Skeletal muscle satellite cell (primary cell): ENCODE measurements at regions not wholly inside any gene's neighbourhood (a gene's known extent, or its start where the extent isn't known, plus 50 kb on each side); places are given as distances from the start of the nearest gene placed in this dataset.

Source experiments
- H3K27me3 ChIP-seq: 2 replicates; pipeline ENCODE4 v1.7.0; 2013; ENCODE audit warnings: low read length; ENCODE audit not compliant: control insufficient read depth, insufficient read depth
- H3K36me3 ChIP-seq: 2 replicates; pipeline ENCODE4 v1.7.0; 2013; ENCODE audit warnings: mild to moderate bottlenecking, control low read depth, low read length; ENCODE audit not compliant: insufficient read depth
- H3K4me1 ChIP-seq: 2 replicates; pipeline ENCODE4 v1.7.0; 2013; ENCODE audit warnings: low read length; ENCODE audit not compliant: control insufficient read depth, insufficient read depth
- H3K4me2 ChIP-seq: 2 replicates; pipeline ENCODE4 v1.7.0; 2013; ENCODE audit warnings: mild to moderate bottlenecking, low read length
- H3K4me3 ChIP-seq: 2 replicates; pipeline ENCODE4 v1.7.0; 2013; ENCODE audit warnings: low read length
- H3K9ac ChIP-seq: 2 replicates; pipeline ENCODE4 v1.7.0; 2013; ENCODE audit warnings: mild to moderate bottlenecking, low read depth, low read length, moderate library complexity
- H3K9me3 ChIP-seq: replicated peaks from 2 replicates; pipeline ENCODE4 v1.7.0; 2013; ENCODE audit warnings: mild to moderate bottlenecking, control low read depth, low read length

- Histone ChIP-seq H3K9me3 (no peaks in the 10 kb centered on the region), H3K4me1 (no peaks in the 10 kb centered on the region), H3K4me3 (no peak overlapping the region), H3K36me3 (no peaks in the 10 kb centered on the region), H3K4me2 (no peak overlapping the region), H3K9ac (no peak overlapping the region), H3K27me3 (no peaks in the 10 kb centered on the region)
Observed at GRCh38 chr6:67300430-67301040, 1334.5 kb upstream of the ADGRB3 start.

GRCh38 chr6:67292169-67292568 is 1342.9 kb upstream of the ADGRB3 start:
- H3K4me3 ChIP-seq: no peak overlapping the region
- H3K36me3 ChIP-seq: no peaks in the 10 kb centered on the region
- no peak overlapping the region for H3K4me2 ChIP-seq
- no peak overlapping the region for H3K9ac ChIP-seq
- peaks cover 3% of the 10 kb centered on the region for H3K9me3 ChIP-seq
- H3K4me1 ChIP-seq: no peaks in the 10 kb centered on the region
- no peaks in the 10 kb centered on the region for H3K27me3 ChIP-seq

GRCh38 chr6:67287566-67287965 is 1347.5 kb upstream of the ADGRB3 start:
- Histone ChIP-seq H3K4me2 (no peak overlapping the region), H3K36me3 (no peaks in the 10 kb centered on the region), H3K4me1 (no peaks in the 10 kb centered on the region), H3K9me3 (peaks cover 3% of the 10 kb centered on the region), H3K9ac (no peak overlapping the region), H3K27me3 (no peaks in the 10 kb centered on the region), H3K4me3 (no peak overlapping the region)

- Histone ChIP-seq H3K36me3 (no peaks in the 10 kb centered on the region), H3K4me3 (no peak overlapping the region), H3K27me3 (no peaks in the 10 kb centered on the region), H3K4me1 (no peaks in the 10 kb centered on the region), H3K4me2 (no peak overlapping the region), H3K9me3 (peaks cover 3% of the 10 kb centered on the region), H3K9ac (no peak overlapping the region)
Observed at GRCh38 chr6:67285770-67286495, 1349.1 kb upstream of the ADGRB3 start.

- H3K36me3 ChIP-seq: no peaks in the 10 kb centered on the region
- H3K4me2 ChIP-seq: no peak overlapping the region
- H3K27me3 ChIP-seq: no peaks in the 10 kb centered on the region
- no peaks in the 10 kb centered on the region for H3K4me1 ChIP-seq
- H3K9ac ChIP-seq: no peak overlapping the region
- no peak overlapping the region for H3K4me3 ChIP-seq
- no peaks in the 10 kb centered on the region for H3K9me3 ChIP-seq
Observed at GRCh38 chr6:67277312-67277711, 1357.8 kb upstream of the ADGRB3 start.

- Histone ChIP-seq H3K4me1 (no peaks in the 10 kb centered on the region), H3K27me3 (no peaks in the 10 kb centered on the region), H3K4me2 (no peak overlapping the region), H3K9me3 (peaks cover 7% of the 10 kb centered on the region), H3K9ac (no peak overlapping the region), H3K36me3 (no peaks in the 10 kb centered on the region), H3K4me3 (no peak overlapping the region)
Observed at GRCh38 chr6:67265996-67266921, 1368.8 kb upstream of the ADGRB3 start.

- Histone ChIP-seq H3K36me3 (no peaks in the 10 kb centered on the region), H3K4me2 (no peak overlapping the region), H3K9me3 (no peaks in the 10 kb centered on the region), H3K4me1 (no peaks in the 10 kb centered on the region), H3K4me3 (no peak overlapping the region), H3K9ac (no peak overlapping the region), H3K27me3 (no peaks in the 10 kb centered on the region)
Observed at GRCh38 chr6:67252663-67253062, 1382.4 kb upstream of the ADGRB3 start.

- H3K27me3 ChIP-seq: no peaks in the 10 kb centered on the region
- H3K36me3 ChIP-seq: no peaks in the 10 kb centered on the region
- H3K4me1 ChIP-seq: no peaks in the 10 kb centered on the region
- H3K9me3 ChIP-seq: no peaks in the 10 kb centered on the region
- no peak overlapping the region for H3K9ac ChIP-seq
- no peak overlapping the region for H3K4me3 ChIP-seq
- H3K4me2 ChIP-seq: no peak overlapping the region
Observed at GRCh38 chr6:67248077-67248476, 1387.0 kb upstream of the ADGRB3 start.

GRCh38 chr6:67244037-67244436 is 1391.0 kb upstream of the ADGRB3 start:
- peaks cover 4% of the 10 kb centered on the region for H3K9me3 ChIP-seq
- no peak overlapping the region for H3K9ac ChIP-seq
- H3K4me1 ChIP-seq: no peaks in the 10 kb centered on the region
- H3K27me3 ChIP-seq: no peaks in the 10 kb centered on the region
- no peak overlapping the region for H3K4me3 ChIP-seq
- H3K36me3 ChIP-seq: no peaks in the 10 kb centered on the region
- H3K4me2 ChIP-seq: no peak overlapping the region

- Histone ChIP-seq H3K27me3 (no peaks in the 10 kb centered on the region), H3K9me3 (peaks cover 4% of the 10 kb centered on the region), H3K4me1 (no peaks in the 10 kb centered on the region), H3K4me2 (no peak overlapping the region), H3K4me3 (no peak overlapping the region), H3K36me3 (no peaks in the 10 kb centered on the region), H3K9ac (no peak overlapping the region)
Observed at GRCh38 chr6:67237277-67237676, 1397.8 kb upstream of the ADGRB3 start.

- Histone ChIP-seq H3K36me3 (no peaks in the 10 kb centered on the region), H3K4me3 (no peak overlapping the region), H3K4me1 (no peaks in the 10 kb centered on the region), H3K9me3 (peaks cover 2% of the 10 kb centered on the region), H3K9ac (no peak overlapping the region), H3K27me3 (no peaks in the 10 kb centered on the region), H3K4me2 (no peak overlapping the region)
Observed at GRCh38 chr6:67231092-67231491, 1404.0 kb upstream of the ADGRB3 start.
